ENCODE measurements at regions not wholly inside any gene's neighbourhood (a gene's known extent, or its start where the extent isn't known, plus 50 kb on each side); places are given as distances from the start of the nearest gene placed in this dataset.

- TF ChIP-seq CTCF (conservative IDR thresholded peaks at IDR 0.05; ENCODE audit: low read length) = no peak
- no peak for TF ChIP-seq EZH2phosphoT487 (IDR thresholded peaks at IDR 0.05; ENCODE audit: borderline replicate concordance, low read depth, low read length)
These were observed 111.2 kb upstream of the PRDM1 start for GRCh38 chr6:105974986-105975385.

Data from OCI-LY7 (cell line).